Breast epithelium (tissue), 4 donors: ENCODE measurements at regions not wholly inside any gene's neighbourhood (a gene's known extent, or its start where the extent isn't known, plus 50 kb on each side); places are given as distances from the start of the nearest gene placed in this dataset.
"Not testable (repeated sequence)": the region's sequence is repeated elsewhere in the genome, so short reads cannot be mapped to it uniquely, and the experiment has no call there.

Source experiments
- DNase-seq, 2 donors: peaks; one replicate each; pipeline ENCODE4 v3.0.0-alpha.2; 2019; ENCODE audit warnings: low spot score in 2 of 2
- H3K27ac ChIP-seq, 2 donors: fragments of 200-600 bp; sonication (generic) in 1 of 2; one replicate each; pipeline ENCODE4 v1.5.1; 2016 to 2019; ENCODE audit warnings: mild to moderate bottlenecking in 1 of 2
- H3K27me3 ChIP-seq, 2 donors: fragments of 200-600 bp; sonication (generic) in 1 of 2; one replicate each; pipeline versions ENCODE4 v1.5.1 to v1.6.0; 2017 to 2019; ENCODE audit warnings: control low read depth in 1 of 2, mild to moderate bottlenecking in 1 of 2
- H3K36me3 ChIP-seq: fragments of 200-600 bp; one replicate; pipeline ENCODE4 v1.5.1; 2019
- H3K4me1 ChIP-seq, 2 donors: fragments of 200-600 bp; sonication (generic); one replicate each; pipeline ENCODE4 v1.5.1; 2016 to 2019; ENCODE audit warnings: control low read depth in 1 of 2
- H3K4me3 ChIP-seq, 3 donors: fragments of 200-600 bp; sonication (generic); 1 replicate in 2 of 3; 2 replicates in 1 of 3; pipeline ENCODE4 v1.5.1; 2016 to 2019; ENCODE audit warnings: mild to moderate bottlenecking in 3 of 3, moderate library complexity in 2 of 3
- H3K9me3 ChIP-seq, 2 donors: fragments of 200-600 bp; sonication (generic) in 1 of 2; one replicate each; pipeline ENCODE4 v1.5.1; 2016 to 2019; ENCODE audit warnings: control low read depth in 1 of 2
- POLR2A ChIP-seq: fragments of 450-650 bp; IDR thresholded peaks from one replicate; pipeline ENCODE4 v1.6.1; 2016; ENCODE audit warnings: antibody characterized with exemption, mild to moderate bottlenecking, moderate library complexity
- POLR2AphosphoS5 ChIP-seq, 3 donors: sonication (generic); formaldehyde crosslinking; IDR thresholded peaks; one replicate each; pipeline ENCODE4 v1.6.1; 2017; ENCODE audit warnings: antibody characterized with exemption in 3 of 3
- intact Hi-C: fragments of 100-400 bp; cut with DNase I; formaldehyde crosslinking; loops from one replicate; pipeline ENCODE4 v1.15.1; 2023; ENCODE audit warnings: low total_unique reads
- TF ChIP-seq, protein P1 (sequence below), 3 donors: fragments of 450-650 bp; IDR thresholded peaks; one replicate each; pipeline ENCODE4 v1.5.1; 2016 to 2017; ENCODE audit warnings: antibody characterized with exemption in 3 of 3, mild to moderate bottlenecking in 3 of 3, moderate library complexity in 3 of 3

DNA sequence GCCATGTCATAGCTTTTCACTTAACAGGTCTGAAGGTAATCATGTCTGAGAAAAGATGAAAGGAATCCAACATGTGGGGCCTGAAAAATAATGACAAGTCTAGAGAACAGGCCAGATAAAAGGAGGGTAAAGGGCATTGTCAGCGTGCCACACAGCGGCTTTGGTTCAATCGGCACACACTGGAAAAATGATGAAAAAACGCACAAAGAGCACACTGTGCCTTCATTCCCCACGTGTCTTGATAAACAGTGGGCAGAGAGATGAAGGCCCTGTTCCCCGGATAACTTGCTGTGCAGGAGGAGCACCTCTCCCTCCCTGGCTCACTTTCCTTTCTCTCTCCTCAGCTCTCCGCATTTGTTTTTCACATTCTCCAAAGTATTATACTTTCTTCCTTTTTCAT is 766.3 kb downstream of the TDRD15 start:
- TF ChIP-seq, protein P1, sequence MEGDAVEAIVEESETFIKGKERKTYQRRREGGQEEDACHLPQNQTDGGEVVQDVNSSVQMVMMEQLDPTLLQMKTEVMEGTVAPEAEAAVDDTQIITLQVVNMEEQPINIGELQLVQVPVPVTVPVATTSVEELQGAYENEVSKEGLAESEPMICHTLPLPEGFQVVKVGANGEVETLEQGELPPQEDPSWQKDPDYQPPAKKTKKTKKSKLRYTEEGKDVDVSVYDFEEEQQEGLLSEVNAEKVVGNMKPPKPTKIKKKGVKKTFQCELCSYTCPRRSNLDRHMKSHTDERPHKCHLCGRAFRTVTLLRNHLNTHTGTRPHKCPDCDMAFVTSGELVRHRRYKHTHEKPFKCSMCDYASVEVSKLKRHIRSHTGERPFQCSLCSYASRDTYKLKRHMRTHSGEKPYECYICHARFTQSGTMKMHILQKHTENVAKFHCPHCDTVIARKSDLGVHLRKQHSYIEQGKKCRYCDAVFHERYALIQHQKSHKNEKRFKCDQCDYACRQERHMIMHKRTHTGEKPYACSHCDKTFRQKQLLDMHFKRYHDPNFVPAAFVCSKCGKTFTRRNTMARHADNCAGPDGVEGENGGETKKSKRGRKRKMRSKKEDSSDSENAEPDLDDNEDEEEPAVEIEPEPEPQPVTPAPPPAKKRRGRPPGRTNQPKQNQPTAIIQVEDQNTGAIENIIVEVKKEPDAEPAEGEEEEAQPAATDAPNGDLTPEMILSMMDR (IDR thresholded peaks at IDR 0.05), result no peak
- no peak for TF ChIP-seq POLR2AphosphoS5 (IDR thresholded peaks at IDR 0.05)
- TF ChIP-seq POLR2A, result no peak
- no peak overlapping the region for H3K27ac ChIP-seq
- peaks cover 0 to 2% of the 10 kb centered on the region in 2 donors for H3K27me3 ChIP-seq
- H3K4me3 ChIP-seq, result no peak overlapping the region
- intact Hi-C loops, result no loop called here
- DNase-seq, result no peak
- no peaks in the 10 kb centered on the region for H3K36me3 ChIP-seq
- H3K4me1 ChIP-seq, result no peaks in the 10 kb centered on the region
- no peaks in the 10 kb centered on the region for H3K9me3 ChIP-seq

DNA sequence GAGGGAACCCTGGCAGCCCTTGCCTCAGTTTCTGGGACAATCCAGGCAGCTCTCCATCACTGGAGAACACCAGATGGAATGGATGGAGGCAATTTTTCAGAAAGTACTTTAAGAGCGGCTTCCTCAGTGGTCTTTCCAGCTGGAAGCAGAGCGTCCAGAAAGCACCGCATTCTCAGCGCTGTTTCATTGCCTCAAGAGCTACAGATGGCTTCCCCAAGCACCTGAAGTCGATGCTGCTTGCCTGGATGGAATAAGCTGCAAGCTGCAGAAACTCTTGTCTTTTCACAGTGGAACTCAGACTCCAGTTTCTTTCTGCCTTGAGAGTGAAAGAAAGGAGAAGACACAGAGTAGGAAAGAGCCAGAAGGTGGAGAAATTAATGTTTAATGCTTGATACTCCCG is 766.9 kb downstream of the TDRD15 start:
- no peak for TF ChIP-seq POLR2AphosphoS5 (IDR thresholded peaks at IDR 0.05)
- no peak for TF ChIP-seq POLR2A
- TF ChIP-seq, protein P1 (IDR thresholded peaks at IDR 0.05), result no peak
- H3K9me3 ChIP-seq, result no peaks in the 10 kb centered on the region
- DNase-seq, result no peak
- H3K36me3 ChIP-seq, result no peaks in the 10 kb centered on the region
- peaks cover 0 to 2% of the 10 kb centered on the region in 2 donors for H3K27me3 ChIP-seq
- no peak overlapping the region for H3K4me3 ChIP-seq
- no peak overlapping the region for H3K27ac ChIP-seq
- H3K4me1 ChIP-seq, result no peaks in the 10 kb centered on the region
- intact Hi-C loops, result no loop called here

DNA sequence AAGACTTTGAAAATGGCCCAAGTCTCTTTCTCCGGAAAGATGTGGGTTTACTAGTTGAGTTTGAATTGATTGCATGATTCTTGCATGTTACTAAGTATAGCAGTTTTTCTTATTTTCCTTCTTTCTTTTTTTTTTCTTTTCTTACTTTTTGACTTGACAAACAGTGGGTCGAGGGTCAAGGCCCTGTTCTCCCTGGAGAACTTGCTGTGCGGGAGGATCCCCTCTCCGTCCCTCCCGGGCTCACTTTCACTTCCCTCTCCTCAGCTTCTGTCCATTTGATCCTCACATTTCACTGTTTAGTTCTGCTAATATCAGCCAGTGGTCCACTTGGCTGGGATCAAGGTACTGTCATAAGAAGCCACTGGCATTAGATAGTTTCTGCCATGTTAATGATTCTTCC is 767.4 kb downstream of the TDRD15 start:
- H3K4me3 ChIP-seq, result no peak overlapping the region
- peaks cover 0 to 2% of the 10 kb centered on the region in 2 donors for H3K27me3 ChIP-seq
- intact Hi-C loops, result no loop called here
- H3K36me3 ChIP-seq, result no peaks in the 10 kb centered on the region
- no peak for DNase-seq
- no peak overlapping the region for H3K27ac ChIP-seq
- TF ChIP-seq, protein P1 (IDR thresholded peaks at IDR 0.05), result no peak
- TF ChIP-seq POLR2AphosphoS5 (IDR thresholded peaks at IDR 0.05), result no peak
- TF ChIP-seq POLR2A, result no peak
- no peaks in the 10 kb centered on the region for H3K9me3 ChIP-seq
- H3K4me1 ChIP-seq, result no peaks in the 10 kb centered on the region

DNA sequence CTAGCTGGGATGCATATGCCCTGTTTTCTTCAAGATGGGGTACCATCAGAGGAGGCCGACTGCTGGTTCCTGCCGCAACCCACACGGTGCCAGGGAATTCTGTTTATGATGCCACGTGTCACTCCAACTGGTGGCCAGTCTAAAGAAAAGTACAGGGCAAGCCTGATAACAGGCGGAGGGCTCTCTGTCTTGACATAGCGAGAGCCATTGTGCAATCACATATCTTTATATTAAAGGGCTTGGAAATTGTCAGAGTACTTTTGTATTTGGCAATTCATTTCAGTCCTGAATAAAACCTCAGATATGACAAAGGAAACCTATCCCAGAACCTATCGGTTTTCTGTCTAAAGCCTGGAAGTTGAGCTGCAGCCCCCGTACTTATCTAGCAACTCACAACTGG is 768.4 kb downstream of the TDRD15 start:
- no peak overlapping the region for H3K27ac ChIP-seq
- TF ChIP-seq, protein P1 (IDR thresholded peaks at IDR 0.05), result no peak
- TF ChIP-seq POLR2AphosphoS5 (IDR thresholded peaks at IDR 0.05) (no peak), POLR2A (no peak)
- H3K4me3 ChIP-seq, result no peak overlapping the region
- no peaks in the 10 kb centered on the region for H3K9me3 ChIP-seq
- intact Hi-C loops, result no loop called here
- no peak for DNase-seq
- no peaks in the 10 kb centered on the region for H3K36me3 ChIP-seq
- peaks cover 0 to 2% of the 10 kb centered on the region in 2 donors for H3K27me3 ChIP-seq
- no peaks in the 10 kb centered on the region for H3K4me1 ChIP-seq

DNA sequence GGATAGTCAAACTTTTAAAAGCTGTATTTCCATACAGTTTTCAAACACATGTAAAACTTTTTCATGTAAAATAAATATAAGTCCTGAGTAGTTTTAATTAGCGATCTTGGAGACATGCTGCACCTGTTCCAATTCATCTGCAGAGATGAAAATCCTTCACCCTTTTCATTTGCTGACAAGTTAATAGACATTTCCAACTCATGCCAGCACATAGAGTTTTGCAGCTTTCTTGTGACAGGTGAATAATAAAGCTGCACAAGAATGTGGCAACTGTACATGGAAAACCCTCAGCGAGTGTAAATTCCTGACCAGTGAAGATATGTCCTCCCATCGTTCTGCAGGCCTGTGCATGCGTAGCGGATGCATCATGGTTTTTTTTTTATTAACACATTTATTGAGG is 771.4 kb downstream of the TDRD15 start:
- peaks cover 0 to 2% of the 10 kb centered on the region in 2 donors for H3K27me3 ChIP-seq
- intact Hi-C loops, result no loop called here
- no peak overlapping the region for H3K27ac ChIP-seq
- no peak overlapping the region for H3K4me3 ChIP-seq
- no peaks in the 10 kb centered on the region for H3K4me1 ChIP-seq
- H3K9me3 ChIP-seq, result no peaks in the 10 kb centered on the region
- no peaks in the 10 kb centered on the region for H3K36me3 ChIP-seq
- no peak for DNase-seq
- TF ChIP-seq POLR2A, result no peak
- TF ChIP-seq, protein P1 (IDR thresholded peaks at IDR 0.05), result no peak
- TF ChIP-seq POLR2AphosphoS5 (IDR thresholded peaks at IDR 0.05), result no peak

DNA sequence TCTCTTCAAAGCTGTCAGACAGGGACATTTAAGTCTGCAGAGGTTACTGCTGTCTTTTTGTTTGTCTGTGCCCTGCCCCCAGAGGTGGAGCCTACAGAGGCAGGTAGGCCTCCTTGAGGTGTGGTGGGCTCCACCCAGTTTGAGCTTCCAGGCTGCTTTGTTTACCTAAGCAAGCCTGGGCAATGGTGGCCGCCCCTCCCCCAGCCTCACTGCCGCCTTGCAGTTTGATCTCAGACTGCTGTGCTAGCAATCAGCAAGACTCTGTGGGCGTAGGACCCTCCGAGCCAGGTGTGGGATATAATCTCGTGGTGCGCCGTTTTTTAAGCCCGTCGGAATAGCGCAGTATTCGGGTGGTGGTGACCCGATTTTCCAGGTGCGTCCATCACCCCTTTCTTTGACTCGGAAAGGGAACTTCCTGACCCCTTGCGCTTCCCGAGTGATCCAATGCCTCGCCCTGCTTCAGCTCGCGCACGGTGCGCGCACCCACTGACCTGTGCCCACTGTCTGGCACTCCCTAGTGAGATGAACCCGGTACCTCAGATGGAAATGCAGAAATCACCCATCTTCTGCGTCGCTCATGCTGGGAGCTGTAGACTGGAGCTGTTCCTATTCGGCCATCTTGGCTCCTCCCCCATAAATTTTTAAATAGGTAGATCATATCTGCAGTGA is 785.1 kb downstream of the TDRD15 start:
- H3K27me3 ChIP-seq, H3K9me3 ChIP-seq, H3K36me3 ChIP-seq, DNase-seq, H3K27ac ChIP-seq, H3K4me1 ChIP-seq, H3K4me3 ChIP-seq, intact Hi-C loops: not testable (repeated sequence)
